ENCODE measurements at regions not wholly inside any gene's neighbourhood (a gene's known extent, or its start where the extent isn't known, plus 50 kb on each side); places are given as distances from the start of the nearest gene placed in this dataset.

DNA sequence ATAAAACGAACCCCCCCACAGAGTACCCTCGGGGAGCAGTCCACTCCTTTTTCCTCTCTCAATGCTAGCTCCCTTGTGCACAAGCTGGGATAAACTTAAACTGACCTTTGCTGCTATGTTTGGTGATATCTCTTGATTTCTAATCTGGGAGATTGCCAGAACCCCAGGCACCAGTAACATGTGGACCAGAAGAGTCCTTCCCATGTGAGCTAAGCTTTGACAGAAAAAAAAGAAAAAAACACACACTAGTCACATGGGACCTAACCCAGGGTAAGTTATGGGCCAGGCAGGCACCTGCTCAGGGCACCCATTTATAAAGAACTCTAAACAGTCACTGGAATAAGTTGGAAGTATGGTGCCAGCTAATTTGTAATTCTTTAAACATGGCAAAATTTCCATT lies 242.6 kb downstream of the EN1 start:
- DNase-seq, result no peak
- no peaks in the 10 kb centered on the region for H3K27me3 ChIP-seq
- intact Hi-C loops (cut with DNase I; ENCODE audit: low total_unique reads), result no loop called here
- H3K4me3 ChIP-seq, result no peak overlapping the region
- H3K4me1 ChIP-seq, result no peaks in the 10 kb centered on the region
- H3K9me3 ChIP-seq, result no peaks in the 10 kb centered on the region
- TF ChIP-seq, protein P1, sequence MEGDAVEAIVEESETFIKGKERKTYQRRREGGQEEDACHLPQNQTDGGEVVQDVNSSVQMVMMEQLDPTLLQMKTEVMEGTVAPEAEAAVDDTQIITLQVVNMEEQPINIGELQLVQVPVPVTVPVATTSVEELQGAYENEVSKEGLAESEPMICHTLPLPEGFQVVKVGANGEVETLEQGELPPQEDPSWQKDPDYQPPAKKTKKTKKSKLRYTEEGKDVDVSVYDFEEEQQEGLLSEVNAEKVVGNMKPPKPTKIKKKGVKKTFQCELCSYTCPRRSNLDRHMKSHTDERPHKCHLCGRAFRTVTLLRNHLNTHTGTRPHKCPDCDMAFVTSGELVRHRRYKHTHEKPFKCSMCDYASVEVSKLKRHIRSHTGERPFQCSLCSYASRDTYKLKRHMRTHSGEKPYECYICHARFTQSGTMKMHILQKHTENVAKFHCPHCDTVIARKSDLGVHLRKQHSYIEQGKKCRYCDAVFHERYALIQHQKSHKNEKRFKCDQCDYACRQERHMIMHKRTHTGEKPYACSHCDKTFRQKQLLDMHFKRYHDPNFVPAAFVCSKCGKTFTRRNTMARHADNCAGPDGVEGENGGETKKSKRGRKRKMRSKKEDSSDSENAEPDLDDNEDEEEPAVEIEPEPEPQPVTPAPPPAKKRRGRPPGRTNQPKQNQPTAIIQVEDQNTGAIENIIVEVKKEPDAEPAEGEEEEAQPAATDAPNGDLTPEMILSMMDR (IDR thresholded peaks at IDR 0.05), result no peak
- no peak overlapping the region for H3K27ac ChIP-seq
- no peaks in the 10 kb centered on the region for H3K36me3 ChIP-seq

DNA sequence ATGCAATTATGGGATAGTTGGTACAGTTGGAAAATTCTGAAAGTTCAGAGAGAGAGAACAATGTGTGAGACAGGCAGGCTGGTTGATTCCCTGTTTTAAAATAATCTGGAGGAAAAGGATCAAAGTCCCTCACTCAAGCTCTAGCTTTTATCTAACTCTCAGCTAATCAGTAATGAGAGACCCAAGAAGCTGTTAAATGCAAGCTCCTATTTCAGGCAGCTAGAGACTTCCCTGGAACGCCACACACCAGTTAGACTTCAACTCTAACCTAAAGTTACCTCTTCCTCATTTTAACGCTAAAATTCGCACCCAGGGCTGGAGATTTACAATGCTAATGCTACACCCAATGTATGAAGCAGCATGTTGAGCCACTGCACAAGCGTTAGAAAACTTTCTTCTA lies 243.1 kb downstream of the EN1 start:
- TF ChIP-seq, protein P1 (IDR thresholded peaks at IDR 0.05), result no peak
- H3K9me3 ChIP-seq, result no peaks in the 10 kb centered on the region
- H3K27me3 ChIP-seq, result no peaks in the 10 kb centered on the region
- no peak overlapping the region for H3K4me3 ChIP-seq
- H3K36me3 ChIP-seq, result no peaks in the 10 kb centered on the region
- intact Hi-C loops (cut with DNase I; ENCODE audit: low total_unique reads), result no loop called here
- DNase-seq, result no peak
- H3K27ac ChIP-seq, result no peak overlapping the region
- H3K4me1 ChIP-seq, result no peaks in the 10 kb centered on the region

DNA sequence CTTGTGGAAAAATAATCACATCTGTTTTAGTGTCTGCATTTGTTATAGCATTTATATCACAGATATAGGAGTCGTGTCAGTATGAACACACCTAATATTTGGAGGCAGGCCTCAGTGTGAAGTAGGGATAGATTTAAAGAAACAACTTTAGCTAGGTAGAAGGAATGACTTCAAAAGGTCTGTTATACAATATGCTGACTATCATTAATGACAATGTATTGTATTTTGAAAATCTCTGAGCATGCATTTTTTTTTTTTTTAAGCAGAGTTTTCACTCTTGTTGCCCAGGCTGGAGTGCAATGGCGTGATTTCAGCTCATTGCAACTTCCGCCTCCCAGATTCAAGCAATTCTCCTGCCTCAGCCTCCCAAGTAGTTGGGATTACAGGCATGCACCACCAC lies 248.3 kb downstream of the EN1 start:
- no peaks in the 10 kb centered on the region for H3K36me3 ChIP-seq
- intact Hi-C loops (cut with DNase I; ENCODE audit: low total_unique reads), result no loop called here
- H3K27ac ChIP-seq, result no peak overlapping the region
- DNase-seq, result no peak
- no peak overlapping the region for H3K4me3 ChIP-seq
- H3K9me3 ChIP-seq, result no peaks in the 10 kb centered on the region
- H3K4me1 ChIP-seq, result no peaks in the 10 kb centered on the region
- TF ChIP-seq, protein P1 (IDR thresholded peaks at IDR 0.05), result no peak
- H3K27me3 ChIP-seq, result no peaks in the 10 kb centered on the region

DNA sequence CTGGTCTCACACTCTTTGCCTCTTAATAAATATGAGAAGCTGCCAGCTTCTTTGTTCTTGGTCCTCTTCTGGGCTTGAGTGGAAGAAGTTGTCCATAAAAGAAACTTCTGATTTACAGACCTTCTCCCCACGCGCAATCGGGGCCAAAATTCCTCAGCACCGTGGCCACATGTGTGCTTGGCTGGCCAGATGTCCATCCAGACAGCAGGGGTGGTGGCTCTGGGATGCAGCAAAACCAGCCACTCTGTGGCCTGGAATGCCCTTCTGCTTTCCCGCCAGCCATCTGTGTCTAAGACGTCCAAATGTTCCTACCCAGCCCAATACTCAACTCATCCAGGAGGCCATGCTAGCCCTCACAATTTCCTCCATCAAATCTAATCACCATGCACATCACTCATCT lies 250.8 kb downstream of the EN1 start:
- Histone ChIP-seq H3K4me3 (no peak overlapping the region), H3K4me1 (no peaks in the 10 kb centered on the region), H3K27me3 (no peaks in the 10 kb centered on the region), H3K36me3 (no peaks in the 10 kb centered on the region), H3K9me3 (no peaks in the 10 kb centered on the region), H3K27ac (no peak overlapping the region)
- intact Hi-C loops (cut with DNase I; ENCODE audit: low total_unique reads), result no loop called here
- no peak for DNase-seq
- TF ChIP-seq, protein P1 (IDR thresholded peaks at IDR 0.05), result no peak

DNA sequence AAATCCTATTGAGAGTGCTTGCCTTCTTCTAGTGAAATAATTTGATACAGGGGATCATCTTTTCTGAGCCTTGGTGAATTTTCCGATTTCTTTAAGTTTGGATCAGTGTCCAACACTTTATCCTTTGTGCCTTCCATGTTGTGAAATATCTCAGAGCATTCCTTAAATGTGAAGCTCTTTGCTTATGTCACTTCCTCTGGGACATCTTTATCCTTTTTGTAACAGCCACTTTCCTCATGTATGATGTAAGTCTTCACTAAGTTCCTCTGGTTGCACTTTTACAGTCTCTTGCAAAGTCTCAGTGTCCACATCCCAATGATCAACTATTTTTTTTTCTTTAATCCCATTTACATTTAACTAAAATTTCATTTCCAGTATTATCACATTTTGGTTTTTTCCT lies 254.2 kb downstream of the EN1 start:
- TF ChIP-seq, protein P1 (IDR thresholded peaks at IDR 0.05), result no peak
- Histone ChIP-seq H3K4me3 (no peak overlapping the region), H3K36me3 (no peaks in the 10 kb centered on the region), H3K4me1 (no peaks in the 10 kb centered on the region), H3K27me3 (no peaks in the 10 kb centered on the region), H3K9me3 (no peaks in the 10 kb centered on the region), H3K27ac (no peak overlapping the region)
- no peak for DNase-seq
- intact Hi-C loops (cut with DNase I; ENCODE audit: low total_unique reads), result no loop called here

DNA sequence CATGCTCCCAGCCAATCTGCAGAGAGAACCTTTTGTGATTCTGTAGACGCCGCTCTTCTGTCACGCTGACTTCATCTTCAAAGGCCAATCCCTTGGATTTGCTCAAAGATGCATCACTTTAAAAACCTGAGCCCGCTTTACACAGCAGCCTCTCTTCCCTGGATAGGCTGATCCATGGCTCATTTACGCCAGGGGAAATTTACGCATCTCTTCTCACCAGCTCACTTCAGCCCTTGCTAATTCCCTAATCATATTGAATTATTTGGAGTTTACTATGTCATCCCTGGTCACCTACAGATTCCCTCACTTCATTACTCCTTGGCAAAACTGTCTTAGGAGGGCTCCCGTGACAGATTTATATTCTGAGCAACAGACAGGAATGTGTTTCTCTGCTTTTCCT lies 256.2 kb downstream of the EN1 start:
- Histone ChIP-seq H3K4me1 (no peaks in the 10 kb centered on the region), H3K9me3 (no peaks in the 10 kb centered on the region), H3K27ac (no peak overlapping the region), H3K27me3 (no peaks in the 10 kb centered on the region), H3K4me3 (no peak overlapping the region), H3K36me3 (no peaks in the 10 kb centered on the region)
- no peak for DNase-seq
- intact Hi-C loops (cut with DNase I; ENCODE audit: low total_unique reads), result no loop called here
- TF ChIP-seq, protein P1 (IDR thresholded peaks at IDR 0.05), result no peak

All from tibial artery (tissue), 4 donors.